Fibroblast of skin of right quadriceps (primary cell): ENCODE measurements at regions not wholly inside any gene's neighbourhood (a gene's known extent, or its start where the extent isn't known, plus 50 kb on each side); places are given as distances from the start of the nearest gene placed in this dataset.

Experiments used
- DNase-seq: peaks from one replicate; pipeline ENCODE4 v3.0.0-alpha.2; 2013

DNA sequence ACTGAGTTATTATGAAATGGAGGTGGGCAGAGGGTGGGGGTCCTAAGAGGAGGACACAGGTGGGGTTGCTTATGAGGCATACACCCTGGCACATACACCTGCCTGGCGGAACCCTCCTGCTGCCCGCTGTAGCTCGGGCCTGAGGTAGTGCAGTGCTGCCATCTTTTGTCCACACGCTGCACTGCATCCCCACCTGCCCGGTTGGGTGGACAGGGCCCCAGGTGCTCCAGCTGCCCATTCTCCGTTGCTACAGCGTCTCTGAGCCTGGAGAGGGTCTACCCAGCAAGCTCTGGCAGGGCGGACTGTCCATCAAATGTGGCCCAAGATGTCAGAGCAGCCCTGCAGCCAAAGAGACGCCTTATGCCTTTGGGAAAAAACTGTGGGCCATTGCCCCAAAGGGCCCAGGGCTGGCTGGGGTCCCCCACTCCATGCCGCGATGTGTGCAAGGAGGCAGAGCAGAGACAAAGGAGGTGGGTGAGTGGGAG lies 131.2 kb downstream of the BUD13 start:
- no peak for DNase-seq

DNA sequence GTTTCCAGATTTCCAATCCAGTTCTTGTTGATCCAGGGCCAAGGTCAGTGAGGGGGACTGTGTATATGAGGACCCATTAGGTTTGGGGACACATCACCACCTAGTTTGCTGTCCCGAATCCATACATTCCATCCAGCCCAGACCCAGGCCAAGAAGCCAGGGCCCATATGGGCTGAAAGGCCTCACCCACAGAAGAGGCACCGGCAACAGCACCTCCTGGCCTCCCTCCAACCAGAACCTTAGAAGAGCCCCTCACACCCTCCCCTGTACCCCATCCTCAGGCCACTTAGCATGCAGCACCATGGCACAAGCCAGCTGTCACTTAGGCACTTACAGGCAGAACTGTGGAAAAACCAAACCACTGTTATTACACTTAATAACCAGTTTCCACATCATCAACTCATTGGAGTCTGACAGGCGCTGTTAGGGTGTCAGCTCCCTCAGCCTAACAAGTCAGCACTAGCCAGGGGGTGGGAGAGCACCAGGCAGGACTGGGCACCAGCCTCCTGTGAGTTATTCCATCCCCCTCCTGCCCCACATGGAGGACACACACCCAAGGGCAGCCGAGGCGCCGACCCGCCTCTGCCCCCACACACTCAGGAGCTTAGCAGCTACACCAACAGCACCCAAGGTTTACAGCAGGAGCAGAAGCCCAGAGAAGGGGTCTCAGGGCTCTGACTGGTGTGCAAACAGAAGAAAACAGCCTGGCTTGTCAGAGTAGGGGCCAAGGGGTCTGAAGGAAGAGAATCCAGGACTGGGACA lies 132.0 kb downstream of the BUD13 start:
- DNase-seq = no peak

DNA sequence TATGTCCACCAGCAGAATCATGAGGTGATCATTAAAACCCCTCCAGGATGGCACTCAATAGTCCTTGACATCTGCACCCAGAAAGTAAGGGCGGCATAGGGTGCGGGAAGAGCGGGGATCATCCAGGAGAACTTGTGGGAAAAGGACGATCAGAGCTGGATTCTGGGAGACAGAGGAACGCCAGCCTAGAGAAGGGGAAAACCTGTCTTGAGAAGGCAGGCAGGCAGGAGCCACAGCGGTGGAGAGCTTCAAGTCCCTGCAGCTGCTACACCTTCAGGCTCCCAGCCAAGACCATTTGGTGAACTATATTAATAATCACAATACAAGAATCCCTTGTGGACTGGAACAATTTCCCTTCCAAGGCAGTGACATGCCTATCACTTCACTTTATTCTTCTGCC lies 134.3 kb downstream of the BUD13 start:
- DNase-seq = no peak

DNA sequence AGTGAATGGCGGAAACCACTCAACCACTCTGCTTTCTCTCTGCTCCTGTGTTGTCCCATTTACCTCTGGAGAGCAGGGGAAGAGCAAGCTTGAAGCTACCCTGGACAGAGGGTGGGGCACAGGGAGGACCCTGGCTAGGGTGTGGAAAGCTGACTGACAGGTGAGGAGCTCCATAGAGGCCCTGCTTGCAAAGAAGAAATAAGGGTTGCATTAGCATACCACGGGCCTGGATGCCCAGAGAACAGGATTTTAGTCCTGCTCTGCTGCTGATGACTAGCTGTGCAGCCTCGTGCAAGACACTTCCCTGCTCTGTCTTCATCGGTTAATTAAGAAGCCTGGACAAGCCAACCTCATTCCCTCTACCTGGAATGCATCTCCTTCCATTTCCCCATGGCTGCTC lies 135.0 kb downstream of the BUD13 start:
- DNase-seq = no peak

DNA sequence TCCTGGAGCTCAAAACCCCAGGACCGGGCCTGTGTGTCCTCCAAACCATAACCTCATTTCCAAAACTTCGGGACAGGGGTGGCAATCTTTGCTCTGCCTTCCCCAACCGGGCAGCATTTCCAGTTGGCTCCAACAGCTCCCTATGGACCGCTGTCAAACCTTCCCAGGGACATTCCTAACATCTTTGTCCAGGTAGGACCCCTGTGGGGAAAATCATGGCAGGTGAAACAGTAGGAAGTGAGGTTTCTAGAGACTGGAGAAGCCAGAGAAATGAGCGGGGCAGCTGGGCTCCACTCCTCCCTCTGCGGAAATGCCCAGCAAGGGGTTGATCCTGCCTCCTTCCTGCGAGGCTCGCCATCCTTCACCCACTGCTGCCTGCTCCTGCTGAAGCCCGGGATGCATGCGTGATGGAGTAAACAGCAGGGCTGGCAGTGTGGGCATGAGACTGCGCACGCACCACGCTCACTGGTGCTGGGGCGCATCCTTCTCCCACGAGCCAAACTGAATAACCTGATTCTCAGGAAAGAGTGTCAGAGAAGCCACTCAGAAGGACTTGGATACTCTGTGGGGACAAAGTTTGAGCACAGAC lies 136.4 kb downstream of the BUD13 start:
- no peak for DNase-seq

DNA sequence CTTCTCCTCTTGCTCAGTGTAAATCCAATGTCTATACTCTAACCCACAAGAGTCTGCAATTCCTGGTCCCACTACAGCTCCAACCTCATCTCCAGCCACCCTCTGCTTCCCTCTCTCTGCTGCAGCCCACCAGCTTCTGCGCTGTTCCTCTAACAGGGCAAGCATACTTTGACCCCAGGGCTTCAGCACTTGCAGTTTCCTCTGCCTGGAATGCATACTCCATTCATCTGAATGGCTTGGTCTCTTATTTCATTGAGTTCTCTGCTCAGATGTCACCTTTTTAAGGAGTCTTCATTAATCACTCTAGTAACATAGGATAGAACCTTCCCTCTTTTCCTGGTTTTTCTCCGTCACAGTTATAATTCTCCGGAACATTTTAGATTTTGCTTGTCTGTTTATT lies 141.6 kb downstream of the BUD13 start:
- no peak for DNase-seq

DNA sequence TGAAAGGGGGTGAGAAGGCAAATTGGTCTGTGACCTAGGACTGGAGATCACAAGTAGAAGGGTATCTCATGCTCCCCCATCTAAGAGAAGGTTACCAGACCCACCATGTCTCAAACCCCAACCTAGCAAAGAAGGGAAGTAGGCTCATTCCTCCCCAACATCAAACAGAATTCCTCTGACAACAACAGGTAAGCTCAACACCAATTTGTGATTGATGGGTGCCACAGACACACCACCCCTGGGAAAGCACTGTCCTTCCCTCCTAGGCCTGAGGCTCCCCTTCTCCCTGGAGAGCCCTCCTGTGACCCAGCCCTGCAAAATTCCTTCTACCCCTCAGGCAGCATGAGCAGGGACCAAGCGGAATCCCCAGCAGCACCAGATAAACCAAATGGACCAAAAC lies 154.3 kb downstream of the BUD13 start:
- no peak for DNase-seq

DNA sequence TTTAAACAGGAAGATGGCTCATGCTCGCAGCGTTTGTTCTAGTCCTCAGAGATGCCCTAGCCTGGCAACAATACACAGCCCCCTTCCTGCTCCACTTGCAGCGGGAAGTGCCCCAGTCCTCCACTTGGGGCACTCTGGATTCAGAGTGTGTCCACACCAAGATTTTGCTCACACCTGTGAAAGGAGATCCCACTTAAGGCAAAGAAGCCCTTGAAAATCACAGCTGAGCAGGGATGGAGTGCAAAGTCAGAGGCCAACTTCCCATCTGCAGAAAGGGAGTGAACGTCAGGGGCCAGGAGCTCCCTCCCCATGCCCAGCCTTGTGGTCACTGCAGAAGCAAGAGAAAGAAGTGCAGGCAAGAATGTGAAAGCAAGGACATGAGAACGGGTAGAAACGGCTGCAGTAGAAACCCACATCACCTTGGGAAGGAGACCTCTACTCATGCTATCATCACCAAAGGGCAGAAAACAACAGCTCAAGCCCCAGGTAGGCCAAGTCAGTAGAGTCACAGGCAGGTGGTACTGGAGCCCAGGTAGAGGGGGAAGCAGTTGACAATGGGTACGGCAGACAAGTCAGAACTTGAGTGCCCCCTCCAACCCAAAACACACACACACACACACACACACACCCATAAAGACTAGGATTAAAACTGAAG lies 157.4 kb downstream of the BUD13 start:
- no peak for DNase-seq

DNA sequence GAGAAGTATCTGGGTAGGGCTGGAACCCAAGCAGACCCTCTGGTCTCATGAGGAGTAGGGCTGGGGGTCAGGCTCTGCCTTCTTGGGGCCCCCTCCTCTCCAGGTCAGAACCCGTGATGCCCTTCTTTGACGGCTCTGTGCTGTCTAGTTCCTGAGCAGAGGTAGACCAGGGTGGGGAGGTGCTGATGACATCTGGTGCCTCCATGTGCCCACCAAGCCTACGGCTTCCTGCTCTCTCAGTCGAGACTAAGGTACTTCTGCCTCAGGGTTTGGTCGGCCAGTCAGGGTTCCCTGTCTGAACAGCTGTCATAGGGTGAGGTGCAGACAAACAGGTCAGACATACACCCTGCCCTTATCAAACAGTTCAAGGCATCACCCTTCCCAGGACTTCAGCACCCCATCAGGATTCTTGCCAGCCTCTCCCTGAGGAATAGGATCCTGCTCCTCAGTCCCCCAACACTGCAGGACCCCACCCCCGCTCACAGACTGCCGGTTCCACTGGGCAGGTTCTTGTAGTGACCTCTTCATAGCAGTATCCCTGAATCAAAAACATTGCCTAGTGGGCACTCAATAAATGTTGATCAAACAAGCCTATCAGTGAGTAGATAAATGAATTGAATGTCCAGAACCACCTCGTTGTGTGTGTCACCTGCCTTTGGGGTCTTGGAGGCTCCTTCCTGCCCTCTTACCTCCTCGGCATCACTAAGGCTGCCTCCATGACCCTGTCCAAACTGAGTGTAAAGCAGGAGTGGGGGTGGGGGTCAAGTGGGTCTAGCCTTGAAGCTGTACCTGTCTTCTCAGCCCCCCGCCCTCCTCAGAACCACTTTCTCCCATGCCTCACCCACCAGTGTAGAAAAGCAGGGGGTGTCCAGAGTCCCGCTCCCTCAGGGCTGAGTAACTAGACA lies 158.2 kb downstream of the BUD13 start:
- DNase-seq = no peak

DNA sequence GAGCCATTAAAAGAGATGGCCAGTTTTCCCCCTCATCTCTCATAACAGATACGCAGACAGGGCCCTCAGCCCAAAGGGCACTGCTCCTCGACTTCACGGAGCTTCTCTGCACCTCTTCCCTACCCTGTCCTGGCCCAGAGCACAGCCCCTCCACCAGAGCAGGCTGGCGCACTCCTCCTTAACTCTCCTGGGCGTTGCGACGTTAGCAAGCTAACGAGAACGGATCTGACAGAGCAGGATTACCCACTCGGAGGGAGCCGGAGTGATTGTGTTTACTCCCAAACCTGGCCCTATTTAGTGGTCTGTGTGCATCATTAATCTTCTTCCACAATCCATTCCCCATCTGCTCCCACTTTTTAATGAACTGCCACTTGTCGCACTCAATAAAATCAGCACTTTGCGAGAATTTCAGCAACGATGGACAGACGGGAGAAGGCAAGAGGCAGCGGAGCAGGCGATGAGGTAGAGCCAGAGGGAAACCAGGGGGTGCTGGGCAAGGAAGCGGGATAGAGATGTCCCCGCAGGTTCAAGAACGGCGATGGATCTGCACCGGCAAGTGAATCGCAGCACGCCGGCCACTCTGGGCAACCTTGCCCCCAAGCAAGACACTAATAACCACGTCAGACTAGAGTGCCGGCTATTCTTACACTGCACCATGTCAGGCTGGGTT lies 159.4 kb downstream of the BUD13 start:
- DNase-seq = no peak

DNA sequence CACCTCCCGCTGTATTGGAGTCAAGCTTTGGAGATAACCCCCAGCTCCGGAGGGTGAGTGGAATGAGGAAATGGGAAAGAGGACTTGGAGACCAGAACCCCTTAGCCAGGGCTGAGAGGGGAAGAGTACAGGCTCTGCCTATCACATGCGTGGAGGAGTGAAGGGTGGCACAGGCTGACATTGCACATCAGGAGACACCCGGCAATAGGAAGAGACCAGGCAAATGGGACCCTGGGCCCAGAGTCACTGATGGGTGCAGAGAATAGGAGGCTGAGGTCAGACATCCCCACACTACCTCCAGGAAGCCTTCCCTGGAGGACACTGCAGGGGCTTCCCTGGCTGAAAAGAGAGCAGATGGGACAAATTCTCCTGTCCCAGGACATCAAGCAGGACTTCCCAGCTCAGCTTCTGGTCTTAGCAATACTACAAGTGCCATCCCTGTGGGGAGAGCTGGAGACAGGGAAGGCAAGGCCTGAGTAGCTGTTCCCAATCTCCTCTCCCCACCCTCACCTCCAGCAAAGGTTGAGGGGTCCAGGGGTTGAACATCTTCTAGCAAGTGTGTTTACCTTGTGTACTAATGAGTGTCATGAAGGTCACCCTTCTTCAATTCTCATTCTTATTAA lies 160.7 kb downstream of the BUD13 start:
- DNase-seq = no peak

DNA sequence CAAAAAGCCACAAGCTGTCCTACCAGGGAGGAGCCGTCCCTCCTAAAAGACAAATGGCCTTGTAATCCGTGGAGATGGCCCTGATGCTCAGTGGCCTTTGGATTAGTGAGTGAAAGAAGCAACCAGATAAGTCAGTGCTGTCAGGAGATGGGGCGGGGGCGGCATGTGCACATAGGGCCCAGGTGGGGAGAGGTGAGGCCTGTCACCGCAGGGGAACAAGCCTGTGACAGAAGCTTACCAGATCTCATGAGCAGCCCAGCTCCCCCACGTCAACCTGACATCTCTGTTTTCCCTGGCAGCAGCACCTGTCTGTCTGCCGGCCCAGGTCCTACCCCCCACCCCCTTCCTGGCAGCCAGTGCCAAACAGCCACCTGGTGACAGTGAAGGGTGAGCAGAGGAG lies 162.6 kb downstream of the BUD13 start:
- DNase-seq = no peak

DNA sequence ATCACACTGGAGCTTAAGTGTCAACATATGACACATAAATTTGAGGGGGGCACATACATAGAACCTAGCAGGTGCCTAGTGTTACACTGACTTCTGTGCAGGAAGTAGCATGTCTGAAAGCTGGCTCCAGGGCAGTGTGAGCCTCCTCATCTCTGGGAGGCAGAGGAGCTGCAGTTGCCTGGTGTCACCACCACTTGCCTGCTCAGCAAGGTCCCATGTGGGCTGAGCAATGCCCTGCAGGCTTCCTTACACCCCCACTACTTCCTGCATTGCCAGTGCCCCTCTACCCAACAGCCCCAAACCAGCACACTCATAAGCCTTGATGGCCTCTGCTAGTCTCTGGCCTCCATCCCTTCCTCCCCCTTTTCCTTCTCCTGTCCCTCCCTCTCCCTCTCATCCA lies 165.8 kb downstream of the BUD13 start:
- no peak for DNase-seq

DNA sequence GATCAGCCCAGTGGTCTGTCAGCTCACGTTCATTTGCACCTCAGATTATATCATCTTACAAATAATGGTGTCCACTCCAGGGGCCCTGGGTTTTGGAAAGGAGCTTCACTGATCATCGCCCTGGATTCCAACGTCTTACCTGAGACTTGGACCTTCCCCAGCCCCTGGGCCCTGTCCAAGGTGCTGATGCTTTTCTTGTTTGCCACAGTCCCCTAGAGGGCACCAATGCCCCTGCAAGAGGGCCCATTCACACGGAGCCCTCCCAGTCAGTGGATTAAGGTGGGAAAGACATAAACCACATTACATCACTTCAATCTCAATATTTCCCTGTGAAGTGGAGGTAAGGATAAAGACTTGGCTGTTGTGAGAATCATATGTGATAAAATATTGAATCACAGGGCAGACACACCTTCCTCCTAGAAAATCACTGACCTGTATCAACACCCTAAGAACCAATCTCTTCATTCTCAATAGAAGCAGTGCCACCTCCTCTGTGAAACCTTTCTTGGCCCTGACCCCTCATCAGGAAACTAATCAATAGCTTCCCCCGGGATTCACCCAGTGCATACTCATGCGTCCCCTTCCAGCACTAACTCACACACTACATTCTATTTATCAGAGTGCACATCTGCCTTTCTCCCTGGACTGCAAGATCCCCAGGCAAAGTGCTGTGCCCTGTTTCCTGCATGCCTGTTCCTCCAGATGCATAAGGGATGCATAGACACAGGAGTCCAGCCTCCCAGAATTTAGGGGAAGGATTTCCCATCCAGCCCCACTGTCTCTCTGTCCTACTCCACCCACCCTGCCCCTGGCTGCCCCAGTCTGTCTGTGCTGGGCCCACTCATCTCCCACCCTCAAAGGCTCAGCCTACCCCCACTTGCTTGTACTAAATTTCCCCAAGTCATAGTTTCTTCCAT lies 167.0 kb downstream of the BUD13 start:
- peak; percentile 40 for DNase-seq

DNA sequence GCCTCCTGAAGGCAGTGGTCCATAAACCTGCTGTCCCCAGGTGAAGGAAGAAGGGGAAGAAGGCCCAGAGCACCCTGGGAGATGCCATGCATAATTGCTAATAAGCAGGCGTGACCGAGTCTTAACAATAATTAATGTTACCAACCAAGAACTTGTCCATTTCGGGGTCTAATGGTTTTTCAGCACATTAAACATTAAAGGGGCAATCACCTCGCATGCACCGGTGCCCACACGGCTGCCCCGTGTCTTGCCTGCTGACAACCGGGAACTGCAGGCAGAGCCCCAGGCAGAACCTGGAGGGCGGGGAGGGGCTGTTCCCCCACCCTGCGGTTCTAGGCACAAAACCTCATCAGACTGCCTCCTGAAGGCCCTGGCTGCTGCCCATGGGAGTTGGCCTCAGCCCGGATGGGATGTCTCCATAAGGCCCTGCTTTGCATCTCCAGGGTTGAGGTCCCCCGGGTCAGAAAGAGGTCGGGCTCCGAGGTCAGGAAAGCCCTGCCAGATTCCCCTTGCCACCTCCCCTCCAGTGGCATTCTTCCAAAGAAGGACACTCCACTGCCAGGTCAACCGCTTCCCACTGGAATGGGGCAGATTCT lies 169.0 kb downstream of the BUD13 start:
- no peak for DNase-seq

DNA sequence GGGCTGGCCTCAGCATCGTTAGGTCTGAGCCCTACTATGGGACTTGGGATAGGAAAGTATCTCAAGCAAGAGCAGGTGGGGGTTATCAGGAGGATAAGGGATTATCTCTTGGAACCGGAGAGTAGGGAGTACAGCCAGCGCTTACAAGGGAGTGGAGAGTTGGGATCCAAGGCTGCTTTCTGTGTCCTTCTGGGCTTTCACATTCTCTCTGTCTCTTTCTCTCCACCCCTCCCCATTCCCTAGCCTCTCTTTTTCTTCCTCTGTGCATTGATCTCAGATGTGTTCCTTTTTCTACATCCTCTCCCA lies 170.2 kb downstream of the BUD13 start:
- no peak for DNase-seq

DNA sequence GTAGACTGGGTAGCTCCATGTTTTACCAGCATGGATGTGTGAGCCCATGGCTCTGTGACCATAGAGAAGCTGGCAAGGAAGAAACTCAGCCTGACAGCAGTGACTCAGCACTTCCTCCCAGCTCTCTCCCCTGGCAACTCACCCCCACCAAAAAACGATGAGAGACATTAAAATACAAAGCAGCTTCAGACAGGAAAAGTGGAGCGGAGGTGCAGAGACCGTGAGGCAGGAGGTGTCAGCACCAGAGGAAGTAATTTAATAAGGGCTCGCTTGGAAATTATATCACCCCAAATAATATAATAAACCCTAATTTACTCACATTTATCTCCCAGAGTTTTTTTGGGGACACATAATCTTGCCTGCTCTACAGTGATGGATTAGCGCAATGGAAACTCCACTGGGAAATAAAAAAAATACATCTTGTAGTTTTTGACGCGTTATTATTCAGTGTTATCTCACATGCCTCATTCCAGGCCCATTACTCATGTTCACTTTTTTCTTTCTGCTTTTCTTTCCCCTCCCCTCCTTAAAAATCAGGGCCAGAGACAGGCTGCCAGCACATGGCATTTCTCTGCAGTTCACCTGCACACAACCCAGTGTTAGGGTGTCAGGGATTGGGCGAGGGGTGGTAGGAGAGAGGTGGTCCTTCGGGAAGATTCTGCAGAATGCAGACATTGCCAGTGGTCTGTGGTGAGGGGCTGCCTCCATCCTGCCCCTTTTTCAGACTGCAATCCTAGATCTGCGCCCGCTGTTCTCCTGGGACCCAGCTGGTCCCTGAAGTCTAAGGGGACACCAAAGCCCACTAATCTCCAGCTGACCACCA lies 170.8 kb downstream of the BUD13 start:
- peak; percentile 22 for DNase-seq

DNA sequence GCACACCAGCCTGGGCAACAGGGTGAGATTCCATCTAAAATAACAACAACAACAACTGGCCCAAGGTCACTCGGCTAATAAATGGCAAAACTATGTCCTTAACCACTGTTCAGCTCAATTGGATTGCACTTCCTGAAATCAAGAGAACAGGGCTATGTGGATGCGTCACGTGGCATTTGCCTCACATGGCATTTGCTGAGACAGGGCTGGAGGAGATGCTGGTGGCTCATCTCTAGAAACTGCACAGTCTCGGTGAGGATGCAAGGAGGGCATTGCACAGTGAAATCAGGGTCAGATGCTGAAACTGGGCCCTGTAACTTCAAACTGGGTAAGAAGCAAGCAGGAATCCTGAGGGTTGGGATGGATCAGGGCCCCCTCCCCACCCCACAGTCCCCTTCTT lies 171.9 kb downstream of the BUD13 start:
- no peak for DNase-seq

DNA sequence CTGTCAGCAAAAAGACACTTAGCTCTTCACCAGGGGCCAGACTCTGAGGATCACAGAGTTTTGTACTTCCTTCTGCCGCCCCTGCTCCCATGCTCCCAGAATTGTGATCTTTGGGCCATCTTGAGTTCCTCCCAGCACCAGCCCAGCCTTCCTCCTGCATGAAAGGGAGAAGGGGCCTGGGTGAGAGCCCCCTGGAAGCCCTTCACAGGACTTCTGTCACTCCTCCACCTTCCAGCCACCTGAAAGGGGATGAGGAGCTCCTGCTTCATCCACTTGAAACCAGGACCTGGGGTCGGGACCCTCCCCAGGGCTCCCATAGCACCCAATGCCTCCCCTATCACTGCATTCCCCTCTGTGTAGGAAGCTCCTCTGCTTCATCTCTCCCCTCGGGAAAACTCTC lies 174.2 kb downstream of the BUD13 start:
- DNase-seq = no peak

DNA sequence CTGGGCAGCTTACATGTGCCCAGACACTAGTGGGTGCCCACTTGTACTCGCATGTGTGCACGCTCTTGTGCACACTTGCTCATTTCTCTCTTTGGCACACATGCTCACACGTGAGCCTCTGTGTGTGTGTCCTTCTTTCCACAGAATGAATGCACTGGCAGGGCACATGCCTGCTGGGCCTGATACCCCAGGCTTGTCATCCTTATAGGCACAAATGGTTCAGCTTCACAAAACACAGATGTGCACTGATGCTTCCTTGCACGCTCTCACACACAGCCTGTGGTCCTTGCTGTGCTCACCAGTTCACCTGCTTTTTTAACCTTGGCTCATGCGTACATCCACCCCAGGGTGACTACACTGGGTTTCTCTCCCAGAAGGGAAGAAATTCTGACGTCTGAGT lies 174.8 kb downstream of the BUD13 start:
- no peak for DNase-seq
